Epithelial cell of proximal tubule (primary cell): ENCODE measurements at regions not wholly inside any gene's neighbourhood (a gene's known extent, or its start where the extent isn't known, plus 50 kb on each side); places are given as distances from the start of the nearest gene placed in this dataset.

Experiments used
- DNase-seq: peaks from one replicate; pipeline ENCODE4 v3.0.0-alpha.2; 2011; ENCODE audit warnings: low read depth
- H3K4me3 ChIP-seq: 2 replicates; pipeline ENCODE4 v1.5.1; 2011; ENCODE audit warnings: low read depth, mild to moderate bottlenecking, low read length
- CTCF ChIP-seq: conservative IDR thresholded peaks from 2 replicates; pipeline ENCODE4 v1.5.1; 2012; ENCODE audit warnings: low read depth, mild to moderate bottlenecking, low read length

DNA sequence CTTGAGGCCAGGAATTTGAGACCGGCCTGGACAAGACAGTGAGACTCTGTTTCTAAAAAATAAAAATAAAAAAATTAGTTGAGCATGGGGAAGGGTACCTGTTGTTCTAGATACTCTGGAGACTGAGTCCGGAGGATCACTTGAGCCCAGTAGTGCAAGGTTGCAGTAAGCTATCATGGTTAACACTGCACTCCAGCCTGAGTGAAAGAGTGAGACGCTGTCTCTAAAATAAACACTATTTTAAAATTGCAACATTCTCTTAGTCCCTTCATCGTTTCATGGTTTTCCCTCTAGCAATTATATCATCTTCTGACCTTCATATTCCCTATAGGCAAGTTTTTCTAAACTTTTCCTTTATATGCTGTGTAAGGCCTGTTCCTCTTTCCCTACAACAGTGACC, 248.5 kb downstream of the VAPA start:
- no peak for DNase-seq
- TF ChIP-seq CTCF, result no peak
- no peak overlapping the region for H3K4me3 ChIP-seq

- TF ChIP-seq CTCF, result no peak
- no peak overlapping the region for H3K4me3 ChIP-seq
- no peak for DNase-seq
Measured at GRCh38 chr18:10164271-10165071, 250.7 kb downstream of the VAPA start.

DNA sequence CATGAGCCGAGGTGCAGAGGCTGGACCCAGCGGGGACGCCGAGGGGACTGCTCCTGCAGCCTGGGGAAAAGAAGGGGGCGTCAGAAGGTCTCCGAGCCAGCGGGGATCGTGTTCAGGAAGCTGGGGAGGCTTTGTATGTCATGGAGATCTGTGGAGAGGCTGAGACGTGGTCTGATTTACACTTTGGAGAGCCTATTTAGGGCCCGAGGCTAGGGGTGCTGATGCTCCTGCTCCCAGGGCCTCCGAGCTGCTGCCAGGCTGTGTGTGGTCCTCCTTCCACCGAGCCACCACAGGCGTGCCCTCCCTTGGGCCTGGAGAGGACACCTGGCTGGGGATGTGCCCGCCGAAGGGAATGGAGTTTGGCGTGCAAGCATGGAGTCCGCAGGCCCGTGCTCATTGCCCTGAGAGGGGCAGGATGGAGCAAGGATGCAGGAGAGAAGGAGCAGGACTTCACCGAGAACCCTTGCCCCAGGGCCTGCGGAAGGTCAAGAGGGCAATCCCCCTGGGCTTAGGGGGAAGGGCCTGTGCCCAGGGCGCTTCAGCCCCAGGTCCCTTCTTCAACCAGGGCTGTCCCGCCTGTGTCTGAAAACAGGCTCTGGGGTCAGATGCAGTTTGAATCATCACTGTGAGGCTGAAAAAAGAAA, 252.5 kb downstream of the VAPA start:
- H3K4me3 ChIP-seq, result no peak overlapping the region
- DNase-seq, result no peak
- no peak for TF ChIP-seq CTCF

DNA sequence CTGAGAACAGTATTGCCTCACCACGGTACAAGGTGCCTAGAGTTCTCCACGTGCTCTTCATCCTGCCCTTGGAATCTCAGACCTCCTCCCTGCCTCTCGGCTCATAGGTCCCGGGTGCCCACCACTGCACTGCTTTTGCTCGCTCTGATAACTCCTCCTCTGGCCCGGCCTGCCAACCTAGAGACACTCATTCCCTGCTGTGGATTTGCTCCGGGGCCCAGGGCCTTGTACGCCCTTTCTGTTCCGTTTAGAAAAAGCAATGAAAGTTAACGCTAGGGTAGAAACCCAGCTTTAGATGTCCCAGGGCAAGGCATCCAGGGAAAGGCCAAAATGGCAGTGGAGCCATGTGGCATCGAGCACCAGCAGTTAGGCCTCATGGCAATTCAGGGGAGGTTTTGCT, 253.9 kb downstream of the VAPA start:
- DNase-seq, result no peak
- H3K4me3 ChIP-seq, result no peak overlapping the region
- no peak for TF ChIP-seq CTCF

GRCh38 chr18:10168477-10168876, 254.7 kb downstream of the VAPA start:
- TF ChIP-seq CTCF, result no peak
- no peak overlapping the region for H3K4me3 ChIP-seq
- DNase-seq, result no peak

- no peak overlapping the region for H3K4me3 ChIP-seq
- TF ChIP-seq CTCF, result no peak
- no peak for DNase-seq
Measured at GRCh38 chr18:10169064-10169562, 255.3 kb downstream of the VAPA start.

DNA sequence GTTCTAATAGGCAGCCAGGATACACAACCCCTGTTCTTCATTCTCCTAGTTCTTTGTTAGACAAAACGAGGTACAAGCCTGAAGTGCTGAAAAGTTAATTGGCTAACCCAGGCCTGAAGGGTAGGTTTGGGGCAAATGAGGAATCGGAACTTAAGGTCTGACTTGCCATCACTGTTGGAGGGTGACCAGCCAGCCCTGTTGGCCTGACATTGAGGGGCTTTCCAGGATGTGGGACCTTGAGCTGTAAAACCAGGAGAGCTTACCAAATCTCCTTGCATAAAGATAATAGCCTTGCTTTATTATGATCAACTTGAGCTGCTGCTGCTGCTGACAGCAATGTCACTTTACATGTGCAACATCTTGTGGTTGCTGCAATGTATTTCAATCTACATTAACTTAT, 256.0 kb downstream of the VAPA start:
- no peak for TF ChIP-seq CTCF
- no peak for DNase-seq
- no peak overlapping the region for H3K4me3 ChIP-seq
